Frontal cortex (tissue), 3 donors: ENCODE measurements at regions not wholly inside any gene's neighbourhood (a gene's known extent, or its start where the extent isn't known, plus 50 kb on each side); places are given as distances from the start of the nearest gene placed in this dataset.
A peak's percentile ranks its signal among the peaks of the same experiment; 100 is the strongest.

Source experiments
- DNase-seq, 2 donors: peaks; one replicate each; pipeline ENCODE4 v3.0.0; 2012; ENCODE audit warnings: low spot score in 2 of 2
- FAIRE-seq: peaks from 2 replicates; lab custom pipeline; 2012; peaks lifted over from hg19 to GRCh38; lab: Jason Lieb, UNC
- donor health status: control.
- donor health status: control.
- donor health status: control.

DNA sequence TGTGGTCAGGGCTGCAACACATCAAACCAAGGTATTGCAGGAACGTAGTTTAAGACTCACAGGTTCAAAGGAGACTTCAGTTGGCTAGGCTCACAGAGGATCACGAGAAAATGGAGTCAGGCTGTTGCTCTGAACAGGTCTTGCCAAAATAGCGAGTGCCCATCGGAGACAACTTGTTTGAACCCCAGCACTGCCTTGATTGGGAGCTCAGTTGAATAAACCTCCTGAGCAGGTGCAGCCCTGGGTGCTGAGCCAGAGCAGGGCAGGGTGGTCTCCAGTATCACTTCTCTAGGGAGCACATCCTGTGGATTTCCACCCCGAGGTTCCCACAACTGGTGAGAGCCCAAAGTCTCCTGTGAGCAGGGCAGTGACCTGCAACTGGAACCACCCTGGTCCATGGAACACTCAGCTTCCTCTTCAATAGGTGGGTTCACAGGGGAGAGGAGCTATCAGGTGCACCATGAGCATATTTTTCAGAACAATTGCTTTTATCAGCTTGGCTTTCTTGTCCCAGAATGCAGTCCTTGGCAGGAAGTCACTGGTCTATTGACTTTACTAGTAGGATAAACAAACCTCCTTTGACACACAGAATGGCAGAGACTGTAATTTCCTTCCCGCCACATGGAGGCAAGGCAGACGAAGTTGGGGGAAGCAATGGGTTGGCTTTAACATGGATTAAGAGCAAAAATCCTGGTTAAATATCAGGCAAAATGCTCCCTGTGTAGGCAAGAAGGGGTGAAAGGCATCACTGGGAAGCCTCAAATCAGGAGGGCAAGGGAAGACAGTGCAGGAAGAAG is 267.7 kb upstream of the FOXQ1 start:
- no peak for FAIRE-seq
- no peak for DNase-seq

DNA sequence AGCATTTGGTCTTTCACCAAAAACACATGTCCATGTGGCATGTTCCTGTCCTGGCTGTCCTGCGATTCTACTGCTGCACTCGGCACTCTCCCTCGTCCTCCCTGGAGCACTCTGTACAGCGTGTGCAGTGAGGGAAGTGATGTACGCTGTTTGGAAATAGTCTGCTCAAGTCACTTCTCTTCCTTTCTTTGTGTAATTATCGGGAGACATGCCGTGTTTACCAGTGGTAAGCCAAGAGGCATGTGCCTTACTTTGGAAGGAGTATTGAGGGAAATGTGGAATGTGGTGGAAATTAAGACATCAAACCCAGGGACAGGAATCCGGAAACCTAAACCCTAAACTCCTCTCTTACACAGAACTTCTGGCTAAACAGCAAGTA is 268.5 kb upstream of the FOXQ1 start:
- DNase-seq, result no peak
- FAIRE-seq, result no peak

DNA sequence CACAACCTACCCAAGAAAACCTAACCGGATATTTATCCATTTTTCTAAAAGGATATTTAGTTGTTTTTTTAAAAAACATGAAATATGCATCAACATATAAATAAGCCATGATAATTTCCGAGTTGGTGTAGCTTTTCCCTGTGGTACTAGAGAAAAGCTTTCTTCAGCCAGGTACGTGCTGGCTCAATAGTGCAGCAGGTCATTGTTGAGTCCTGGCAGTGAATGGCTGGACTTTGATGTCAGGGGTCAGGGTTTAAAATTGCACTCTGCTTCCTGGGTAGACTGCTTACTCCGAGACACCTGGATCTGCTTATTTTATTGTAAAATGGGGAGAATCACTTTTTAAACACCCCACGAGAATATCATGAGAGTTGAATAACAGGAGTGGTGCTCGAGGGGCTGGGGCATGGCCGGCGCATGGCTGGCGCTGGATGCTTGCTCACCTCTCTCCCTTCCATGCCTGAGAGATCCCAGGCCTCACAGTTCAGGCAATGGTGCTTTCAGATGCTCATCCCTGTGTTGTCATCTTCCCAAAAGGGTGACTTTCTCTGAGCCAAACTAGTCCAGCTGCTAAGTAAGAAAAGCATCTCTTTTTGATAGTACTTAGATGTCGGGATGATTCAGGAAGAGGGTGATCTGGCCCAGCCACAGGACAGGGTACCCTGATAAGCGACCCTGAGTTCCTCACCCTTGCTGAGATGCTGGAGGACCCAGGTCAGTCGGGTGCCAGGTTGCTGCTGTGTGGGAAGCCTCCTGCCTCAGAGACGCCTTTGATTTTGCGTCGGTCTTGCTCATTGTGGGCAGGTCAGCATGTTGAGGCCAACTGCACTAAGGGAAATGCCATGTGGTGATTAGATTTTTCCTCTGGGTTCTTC is 269.1 kb upstream of the FOXQ1 start:
- DNase-seq, result no peak
- no peak for FAIRE-seq

DNA sequence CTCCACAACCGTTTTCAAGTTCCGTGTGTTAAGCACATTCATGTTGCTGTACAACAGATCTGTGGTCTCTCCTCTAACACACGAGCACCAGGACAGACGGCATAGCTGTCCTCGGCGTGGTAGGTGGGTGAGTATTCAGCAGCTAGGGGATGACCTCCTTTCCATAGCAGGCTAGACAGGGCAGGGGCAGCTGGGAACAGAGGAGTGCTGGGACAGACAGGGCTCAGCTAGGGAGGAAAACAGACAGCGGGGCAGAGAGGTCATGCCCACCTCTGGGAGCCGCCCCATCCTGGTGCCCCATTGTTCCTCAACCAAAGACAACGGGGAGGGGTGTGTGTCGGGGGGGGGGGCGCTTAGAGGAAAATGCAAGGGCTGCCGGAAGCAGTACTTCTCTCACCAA is 271.5 kb upstream of the FOXQ1 start:
- DNase-seq, result no peak
- FAIRE-seq, result no peak

DNA sequence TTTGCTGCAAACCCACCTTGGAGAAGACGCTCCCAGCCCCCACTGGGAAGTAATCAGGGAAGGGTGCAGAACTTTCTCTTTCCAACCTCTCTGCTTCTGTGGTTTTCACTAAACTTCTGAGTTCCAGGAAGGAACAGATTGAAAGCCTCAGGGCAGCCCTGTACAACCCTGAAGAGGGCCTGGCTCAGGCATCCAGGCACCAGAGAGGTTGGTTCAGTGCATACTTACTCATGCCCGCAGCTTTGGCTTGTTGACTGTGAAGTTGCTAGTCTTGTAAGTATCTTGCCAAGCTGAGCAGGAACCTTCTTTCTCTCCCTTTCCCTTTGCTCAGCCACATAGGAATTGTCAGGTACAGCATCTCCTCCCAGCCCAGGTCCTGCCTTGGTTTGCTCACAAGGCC is 272.2 kb upstream of the FOXQ1 start:
- FAIRE-seq (no peak), DNase-seq (no peak)

DNA sequence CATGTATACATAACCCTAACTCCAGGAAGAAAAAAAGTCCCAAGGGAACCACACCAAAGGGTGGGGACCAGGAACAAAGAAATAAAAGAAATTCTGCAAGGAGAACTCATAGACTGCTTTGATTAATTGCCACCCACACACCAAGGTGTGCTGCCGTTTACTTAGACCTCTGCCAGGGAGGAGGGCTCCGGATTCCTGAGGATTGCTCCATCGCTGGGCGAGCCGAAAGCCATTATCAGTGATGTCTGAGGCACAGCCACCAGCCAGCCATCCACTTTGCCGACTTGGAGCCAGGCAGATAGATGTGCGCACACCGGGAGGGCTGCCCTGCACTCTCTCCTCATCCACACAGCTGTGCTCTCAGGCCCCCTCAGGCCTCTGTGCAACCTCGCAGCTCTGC is 272.7 kb upstream of the FOXQ1 start:
- FAIRE-seq, result no peak

DNA sequence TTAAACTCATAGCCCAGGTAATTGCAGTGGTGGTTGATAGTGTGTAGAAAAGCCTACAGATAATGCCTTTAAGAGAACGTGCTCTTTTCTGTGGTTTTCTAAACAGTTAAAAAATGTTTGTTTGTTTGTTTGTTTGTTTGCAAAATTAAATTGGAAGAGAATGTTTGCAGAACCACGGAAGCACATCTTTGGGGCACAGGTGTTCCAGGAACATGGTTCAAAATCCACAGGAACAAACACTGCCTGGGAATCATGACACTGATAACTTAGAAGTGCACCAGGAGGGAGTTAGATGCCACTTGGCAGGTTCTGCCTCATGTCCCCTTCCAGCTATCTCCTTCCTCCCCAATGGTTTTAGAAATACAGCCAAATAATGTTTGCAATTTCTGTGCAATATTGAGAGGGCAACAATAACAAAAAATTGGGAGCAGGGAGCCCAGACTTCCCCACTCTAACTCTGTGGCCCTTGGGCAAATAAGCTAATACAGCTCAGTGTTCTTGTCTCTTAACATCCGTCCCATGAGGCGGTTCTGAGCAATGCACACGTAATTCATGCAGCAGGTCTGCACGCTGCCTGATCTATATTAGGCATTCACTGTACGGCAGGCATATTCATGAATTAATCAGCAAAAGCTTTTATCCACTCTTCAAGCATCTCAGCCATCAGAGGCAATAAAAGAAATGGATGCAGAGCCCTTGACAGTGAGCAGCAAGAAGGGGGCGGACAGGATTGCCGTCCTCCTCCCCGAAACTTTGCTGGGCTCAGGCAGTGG is 274.3 kb upstream of the FOXQ1 start:
- no peak for DNase-seq
- no peak for FAIRE-seq

More for the DNA sequence above, 272.7 kb upstream of the FOXQ1 start:
- no peak for DNase-seq

DNA sequence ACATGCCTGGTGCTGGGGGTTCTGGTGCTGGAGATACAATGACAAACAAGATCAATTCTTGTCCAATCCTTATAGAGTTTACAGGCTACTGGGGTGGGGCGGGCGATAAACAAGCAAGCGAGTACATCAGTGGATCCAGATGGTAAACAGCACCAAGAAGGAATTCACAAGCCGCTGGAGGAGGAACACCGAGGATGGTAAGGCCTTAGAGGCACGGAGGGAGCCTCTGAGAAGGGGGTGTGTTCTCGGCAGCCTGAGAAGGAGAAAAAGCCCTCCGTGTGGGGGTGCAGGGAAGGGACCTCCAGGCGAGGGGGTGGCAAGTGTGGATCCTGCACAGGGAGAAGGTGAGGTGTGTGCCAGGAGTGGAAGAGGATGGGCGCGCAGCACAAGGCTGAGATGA is 276.5 kb upstream of the FOXQ1 start:
- no peak for FAIRE-seq
- DNase-seq, result no peak

DNA sequence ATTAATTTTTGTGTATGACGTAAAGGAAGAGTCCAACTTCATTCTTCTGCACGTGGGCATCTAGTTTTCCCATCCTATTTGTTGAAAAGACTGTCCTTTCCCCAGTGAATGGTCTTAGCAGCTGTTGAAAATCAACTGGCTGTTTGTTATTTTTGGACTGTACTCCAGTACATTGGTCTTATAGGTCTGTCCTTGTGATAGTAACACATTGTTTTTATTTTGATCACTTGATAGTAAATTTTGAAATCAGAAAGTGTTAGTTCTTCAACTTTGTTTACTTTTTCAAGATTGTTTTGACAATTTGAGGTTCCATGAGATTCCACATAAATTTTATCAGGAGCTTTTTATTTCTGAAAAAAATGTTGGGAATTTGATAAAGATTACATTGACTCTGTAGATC is 280.2 kb upstream of the FOXQ1 start:
- DNase-seq, result no peak
- FAIRE-seq, result no peak

DNA sequence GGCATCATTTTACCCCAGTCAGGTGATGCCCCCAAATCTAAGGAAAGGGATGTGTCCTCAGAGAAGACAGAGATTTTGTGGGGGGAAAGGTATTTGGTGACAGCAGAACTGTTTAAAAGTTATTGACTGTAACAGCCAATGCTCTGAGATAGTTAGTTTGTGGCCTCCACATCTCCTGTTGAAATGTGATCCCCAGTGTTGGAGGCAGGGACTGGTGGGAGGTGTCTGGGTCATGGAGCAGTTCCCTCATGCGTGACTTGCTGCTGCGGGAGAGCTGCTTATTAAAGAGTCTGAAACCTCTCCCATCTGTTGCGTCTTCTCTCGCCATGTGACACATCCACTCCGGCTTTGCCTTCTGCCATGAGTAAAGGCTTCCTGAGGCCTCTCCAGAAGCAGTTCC is 282.8 kb upstream of the FOXQ1 start:
- FAIRE-seq (no peak), DNase-seq (no peak)

DNA sequence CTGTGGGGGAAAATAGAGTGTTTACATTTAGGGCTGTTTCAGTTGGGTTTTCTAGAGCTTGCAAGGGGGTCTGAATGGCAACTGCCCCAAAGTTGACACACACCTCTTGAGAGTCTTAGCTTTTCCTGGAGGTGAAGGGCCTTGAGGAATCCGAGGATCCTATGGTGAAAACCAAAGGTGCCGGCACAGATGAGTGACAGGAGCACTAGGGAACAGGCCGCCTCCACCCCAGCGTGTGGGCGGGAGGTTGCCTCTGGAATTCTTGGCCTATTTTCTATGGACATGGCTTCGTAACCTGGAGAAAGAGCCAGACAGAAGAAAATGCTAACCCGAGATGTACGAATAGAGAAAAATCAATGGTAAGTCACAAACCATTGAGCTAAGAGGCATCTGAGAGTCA is 283.2 kb upstream of the FOXQ1 start:
- DNase-seq, result no peak
- FAIRE-seq, result no peak

DNA sequence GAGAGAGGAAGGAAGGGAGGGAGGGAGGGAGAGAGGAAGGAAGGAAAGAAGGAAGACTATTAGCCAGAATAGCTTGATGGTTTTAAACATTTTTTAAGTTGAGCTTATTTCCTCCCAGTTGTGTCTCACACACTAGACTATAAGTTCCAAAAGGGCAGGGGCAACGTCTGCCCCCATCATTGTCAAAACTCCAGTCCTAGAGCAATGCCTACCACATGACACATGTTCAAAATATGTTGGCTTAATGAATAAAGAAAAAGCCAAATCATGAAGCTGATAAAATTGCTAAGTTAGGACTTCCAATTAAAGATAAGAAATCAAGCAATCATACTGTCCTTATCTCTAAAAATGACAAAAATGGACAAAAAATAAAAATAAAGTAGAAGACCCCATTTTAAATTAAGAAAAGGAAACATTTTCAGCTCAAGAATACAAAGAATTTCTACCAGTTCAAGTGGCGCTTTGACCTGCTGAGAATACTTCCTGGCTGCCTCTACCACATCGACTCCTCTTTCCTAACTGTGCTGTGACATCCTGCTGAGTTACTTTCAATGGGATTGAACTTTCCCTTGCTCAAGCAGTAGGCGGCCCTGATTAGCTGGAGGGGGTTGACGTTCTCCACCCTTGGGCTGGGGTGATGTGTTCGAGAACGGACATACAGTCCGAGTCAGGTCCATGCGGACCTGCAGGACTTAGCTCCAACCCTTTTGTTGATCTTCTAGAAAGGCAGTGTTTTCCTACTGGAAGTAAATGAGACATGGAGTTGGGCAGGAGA is 283.9 kb upstream of the FOXQ1 start:
- FAIRE-seq, result no peak

DNA sequence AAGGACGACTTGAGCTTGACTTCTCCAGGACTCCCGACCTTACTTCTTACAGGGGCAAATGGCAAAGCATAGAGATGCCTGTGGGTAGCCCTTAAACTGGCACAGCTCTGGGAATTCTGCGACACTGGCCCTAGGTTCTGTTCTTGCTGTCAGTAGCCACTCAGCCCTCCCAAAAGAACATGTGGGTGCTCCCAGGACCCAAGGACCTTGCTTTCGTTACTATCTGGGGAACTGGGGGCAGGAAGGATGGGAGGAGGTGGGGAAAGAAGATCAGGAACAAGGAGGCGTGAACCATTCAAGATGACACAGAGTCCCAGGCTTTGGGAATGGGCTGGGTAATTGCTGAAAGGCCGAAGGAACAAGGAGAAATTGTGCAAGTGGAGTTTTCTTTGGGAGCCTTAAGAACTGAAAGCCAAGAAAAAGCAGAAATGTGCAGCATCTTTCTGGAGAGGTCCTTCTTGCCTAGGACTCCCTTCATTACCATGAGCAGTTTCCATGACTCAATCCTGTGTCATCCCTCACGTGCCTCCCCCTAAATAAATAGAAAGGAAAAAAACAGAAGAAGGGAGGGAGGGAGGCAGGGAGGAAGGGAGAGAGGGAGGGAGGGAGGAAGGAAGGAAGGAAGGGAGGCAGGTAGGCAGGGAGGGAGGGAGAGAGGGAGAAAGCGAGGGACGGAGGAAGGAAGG is 284.6 kb upstream of the FOXQ1 start:
- no peak for DNase-seq
- no peak for FAIRE-seq

More for the DNA sequence above, 283.9 kb upstream of the FOXQ1 start:
- DNase-seq, result no peak

DNA sequence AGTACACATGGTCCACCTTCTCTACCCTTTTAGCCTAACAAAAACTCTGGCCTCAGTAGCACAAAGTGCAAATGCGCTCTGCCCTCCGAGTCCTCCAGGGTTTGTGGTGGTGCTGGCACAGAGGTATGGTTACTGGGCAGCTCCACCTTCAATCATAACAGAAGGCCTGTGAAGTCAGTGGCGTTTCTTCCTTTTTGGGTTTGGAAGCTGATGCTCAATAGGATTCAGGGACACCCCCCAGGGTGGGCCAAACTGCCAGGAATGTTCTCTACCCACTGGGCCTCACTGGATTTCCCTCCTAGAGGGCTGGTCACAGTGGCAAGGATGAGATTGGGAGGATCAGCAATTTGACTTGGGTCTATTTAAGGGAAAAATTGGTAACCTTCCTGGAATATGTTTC is 286.1 kb upstream of the FOXQ1 start:
- FAIRE-seq (no peak), DNase-seq (no peak)

DNA sequence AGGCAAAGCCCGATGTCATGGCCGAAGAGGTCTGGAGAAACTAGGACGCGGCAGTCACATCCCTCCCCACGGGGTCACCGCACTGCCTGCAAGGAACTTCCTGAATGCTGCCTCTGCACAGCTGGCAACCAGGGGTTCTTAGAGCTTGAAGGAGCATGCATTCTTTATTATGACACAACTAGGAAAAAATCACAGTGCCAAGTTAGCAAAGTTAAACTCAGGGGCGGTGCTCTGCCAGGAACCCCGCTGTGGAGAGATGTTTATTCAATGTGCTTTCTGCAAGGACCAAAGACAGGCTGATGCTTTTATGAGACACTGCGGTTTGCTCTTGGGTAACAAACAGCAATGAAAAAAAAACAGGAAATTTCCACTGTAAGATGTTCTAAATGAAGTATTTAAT is 287.3 kb upstream of the FOXQ1 start:
- peak in 1 of 2 donors; percentile 16 for DNase-seq
- no peak for FAIRE-seq

DNA sequence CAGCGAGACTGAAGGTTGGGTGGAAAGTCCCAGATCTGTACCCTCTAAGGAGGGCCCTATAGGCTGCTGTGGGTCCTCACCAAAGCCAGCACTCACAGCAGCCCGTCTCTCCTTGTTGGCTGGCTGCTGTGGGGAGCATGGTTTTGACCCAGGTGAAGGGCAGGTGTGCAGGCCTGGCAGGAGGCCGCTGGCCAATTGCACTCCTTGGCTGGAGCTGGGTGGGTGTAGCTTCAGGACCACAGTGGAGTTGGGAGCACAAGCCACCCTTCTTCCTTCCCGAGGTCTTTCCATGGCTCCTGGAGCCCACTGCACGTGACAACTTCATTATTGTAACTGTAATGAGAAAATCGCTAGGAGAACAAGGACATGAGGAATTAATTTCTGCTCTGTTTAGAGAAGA is 287.7 kb upstream of the FOXQ1 start:
- FAIRE-seq, result no peak
- DNase-seq, result no peak

DNA sequence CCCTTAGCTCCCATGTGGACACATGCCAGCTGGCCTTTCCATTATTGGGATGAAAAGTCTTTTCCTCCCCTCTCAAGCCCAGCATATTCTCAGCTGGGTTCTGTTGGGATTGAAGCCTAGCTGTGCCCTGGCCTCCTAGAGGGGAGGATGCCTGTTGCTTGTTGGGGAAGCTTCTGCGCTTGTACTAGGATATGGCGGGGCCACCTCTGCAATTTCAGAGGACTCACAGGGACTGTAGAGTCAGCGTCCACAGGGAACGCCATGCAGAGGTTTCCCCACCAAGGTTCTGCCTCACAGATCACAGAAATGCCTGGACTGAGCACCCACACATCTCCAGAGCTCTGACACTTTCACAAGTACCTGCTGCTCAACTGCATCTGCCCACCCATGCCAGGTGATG is 288.7 kb upstream of the FOXQ1 start:
- FAIRE-seq (no peak), DNase-seq (no peak)

DNA sequence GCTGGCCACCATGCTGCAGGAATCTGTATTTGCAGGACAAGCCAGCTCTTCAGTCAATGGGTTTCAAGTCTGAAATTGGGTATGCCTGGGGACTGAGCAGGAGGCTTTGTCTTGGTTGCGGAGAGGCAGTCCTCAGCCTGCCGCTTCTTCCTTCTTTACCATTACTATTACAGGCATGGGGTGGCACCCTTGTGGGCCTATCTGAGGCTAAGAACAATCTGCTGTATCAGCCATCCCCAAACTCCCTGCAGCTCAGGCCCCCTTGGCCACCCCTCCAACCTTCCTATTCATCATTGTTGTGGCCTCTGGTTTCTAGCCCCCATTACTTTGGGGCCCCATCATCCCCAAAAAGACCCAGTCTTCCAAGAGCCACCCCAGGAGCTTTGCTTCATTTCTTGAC is 289.2 kb upstream of the FOXQ1 start:
- no peak for DNase-seq
- FAIRE-seq, result no peak

DNA sequence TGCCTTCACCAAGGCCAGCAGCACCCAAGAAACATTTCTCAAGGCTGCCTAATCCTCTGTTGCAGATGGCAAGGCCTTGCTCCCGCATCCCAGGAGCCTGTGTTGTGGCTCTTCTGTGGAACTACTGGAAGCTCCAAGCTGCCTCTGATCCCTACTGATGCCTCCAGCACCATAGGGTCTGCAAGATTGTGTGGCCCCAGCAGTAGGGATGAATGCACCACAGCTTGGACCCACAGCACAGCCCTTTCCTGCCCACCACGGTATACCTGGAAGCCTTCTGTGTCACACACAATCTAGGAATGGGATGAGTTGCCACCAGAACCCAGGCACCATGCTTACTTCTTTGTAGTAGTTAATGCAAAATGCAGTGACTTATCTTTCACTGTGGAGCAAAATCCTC is 291.1 kb upstream of the FOXQ1 start:
- DNase-seq (no peak), FAIRE-seq (no peak)
